H1 (cell line): ENCODE measurements at regions not wholly inside any gene's neighbourhood (a gene's known extent, or its start where the extent isn't known, plus 50 kb on each side); places are given as distances from the start of the nearest gene placed in this dataset.

Source experiments
- BRCA1 ChIP-seq: IDR thresholded peaks from 2 replicates; pipeline ENCODE4 v1.6.1; 2012; ENCODE audit warnings: low read depth, low read length, improper control_type of control experiment
- EP300 ChIP-seq, 2 experiments: IDR thresholded peaks; 1 replicate in 1 of 2; 2 replicates in 1 of 2; pipeline ENCODE4 v1.6.1; 2011 to 2012; ENCODE audit warnings: low read depth in 2 of 2, low read length in 2 of 2, mild to moderate bottlenecking in 2 of 2, borderline replicate concordance in 1 of 2, inconsistent platforms in 1 of 2, moderate library complexity in 1 of 2
- EZH2 ChIP-seq: fragments of 200-600 bp; sonication (generic); IDR thresholded peaks from 2 replicates; pipeline ENCODE4 v1.7.1; 2012; ENCODE audit warnings: low read depth, mild to moderate bottlenecking, moderate library complexity, low read length, inconsistent platforms; ENCODE audit not compliant: severe bottlenecking
- HDAC2 ChIP-seq, 2 experiments: fragments of 300-600 bp in 1 of 2; sonication (generic) in 1 of 2; IDR thresholded peaks; 2 replicates each; pipeline ENCODE4 v1.6.1; 2011 to 2012; ENCODE audit warnings: low read depth in 2 of 2, low read length in 2 of 2, mild to moderate bottlenecking in 2 of 2, moderate library complexity in 2 of 2, borderline replicate concordance in 1 of 2, inconsistent platforms in 1 of 2
- MAFK ChIP-seq: IDR thresholded peaks from 2 replicates; pipeline ENCODE4 v1.6.1; 2012; ENCODE audit warnings: low read depth, mild to moderate bottlenecking, improper control_type of control experiment, low read length
- NRF1 ChIP-seq: IDR thresholded peaks from 2 replicates; pipeline ENCODE4 v1.6.1; 2011; ENCODE audit warnings: mild to moderate bottlenecking, low read depth, low read length, improper control_type of control experiment
- TBP ChIP-seq: IDR thresholded peaks from 2 replicates; pipeline ENCODE4 v1.6.1; 2011; ENCODE audit warnings: low read depth, low read length, improper control_type of control experiment
- TEAD4 ChIP-seq: IDR thresholded peaks from 2 replicates; pipeline ENCODE4 v1.6.1; 2012; ENCODE audit warnings: low read depth, low read length, inconsistent platforms, mixed read lengths
- TF ChIP-seq, protein P1 (sequence below), 3 experiments: IDR thresholded peaks; 1 replicate in 2 of 3; 2 replicates in 1 of 3; pipeline versions ENCODE4 v1.5.1 to v1.6.1; 2011; ENCODE audit warnings: low read length in 3 of 3, mild to moderate bottlenecking in 3 of 3, inconsistent platforms in 2 of 3, low read depth in 1 of 3, moderate library complexity in 1 of 3; ENCODE audit not compliant: insufficient read depth in 1 of 3; ENCODE audit errors: control extremely low read depth in 1 of 3
- TF ChIP-seq, protein P2 (sequence below): IDR thresholded peaks from 2 replicates; pipeline ENCODE4 v1.6.1; 2012; ENCODE audit warnings: inconsistent platforms

GRCh38 chr11:23006730-23007129, 146.5 kb upstream of the CCDC179 start:
- TF ChIP-seq EZH2, result no peak
- TF ChIP-seq, protein P1, sequence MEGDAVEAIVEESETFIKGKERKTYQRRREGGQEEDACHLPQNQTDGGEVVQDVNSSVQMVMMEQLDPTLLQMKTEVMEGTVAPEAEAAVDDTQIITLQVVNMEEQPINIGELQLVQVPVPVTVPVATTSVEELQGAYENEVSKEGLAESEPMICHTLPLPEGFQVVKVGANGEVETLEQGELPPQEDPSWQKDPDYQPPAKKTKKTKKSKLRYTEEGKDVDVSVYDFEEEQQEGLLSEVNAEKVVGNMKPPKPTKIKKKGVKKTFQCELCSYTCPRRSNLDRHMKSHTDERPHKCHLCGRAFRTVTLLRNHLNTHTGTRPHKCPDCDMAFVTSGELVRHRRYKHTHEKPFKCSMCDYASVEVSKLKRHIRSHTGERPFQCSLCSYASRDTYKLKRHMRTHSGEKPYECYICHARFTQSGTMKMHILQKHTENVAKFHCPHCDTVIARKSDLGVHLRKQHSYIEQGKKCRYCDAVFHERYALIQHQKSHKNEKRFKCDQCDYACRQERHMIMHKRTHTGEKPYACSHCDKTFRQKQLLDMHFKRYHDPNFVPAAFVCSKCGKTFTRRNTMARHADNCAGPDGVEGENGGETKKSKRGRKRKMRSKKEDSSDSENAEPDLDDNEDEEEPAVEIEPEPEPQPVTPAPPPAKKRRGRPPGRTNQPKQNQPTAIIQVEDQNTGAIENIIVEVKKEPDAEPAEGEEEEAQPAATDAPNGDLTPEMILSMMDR (IDR thresholded peaks at IDR 0.05; ENCODE audit: control extremely low read depth in 1 of 3, insufficient read depth in 1 of 3, low read depth in 1 of 3, low read length in 3 of 3), result no peak
- no peak for TF ChIP-seq NRF1
- no peak for TF ChIP-seq TEAD4
- no peak for TF ChIP-seq BRCA1
- no peak for TF ChIP-seq TBP
- no peak for TF ChIP-seq MAFK
- TF ChIP-seq HDAC2 (IDR thresholded peaks at IDR 0.05; ENCODE audit: borderline replicate concordance in 1 of 2, low read depth in 2 of 2, low read length in 2 of 2), result no peak
- TF ChIP-seq EP300 (IDR thresholded peaks at IDR 0.05; ENCODE audit: borderline replicate concordance in 1 of 2, low read depth in 2 of 2, low read length in 2 of 2), result no peak
- TF ChIP-seq, protein P2, sequence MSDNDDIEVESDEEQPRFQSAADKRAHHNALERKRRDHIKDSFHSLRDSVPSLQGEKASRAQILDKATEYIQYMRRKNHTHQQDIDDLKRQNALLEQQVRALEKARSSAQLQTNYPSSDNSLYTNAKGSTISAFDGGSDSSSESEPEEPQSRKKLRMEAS, result no peak
